Endothelial cell of umbilical vein (primary cell): ENCODE measurements at regions not wholly inside any gene's neighbourhood (a gene's known extent, or its start where the extent isn't known, plus 50 kb on each side); places are given as distances from the start of the nearest gene placed in this dataset.

Experiments used
- BruUV-seq: library from RNA; stranded (reverse); fragments of 400-500 nt; replicated peaks from 2 replicates; lab custom pipeline; 2021; lab: Mats Ljungman, UMichigan
- CTCF ChIA-PET: fragments of 300-600, 350-600 bp; sonication (Branson Sonifier 250); formaldehyde crosslinking; loops from one replicate; lab custom pipeline; 2021; ENCODE audit warnings: antibody characterized with exemption, inconsistent platforms; lab: Charles Lee
- POLR2A ChIA-PET: fragments of 300-600, 350-600 bp; sonication (Branson Sonifier 250); formaldehyde crosslinking; loops from one replicate; lab custom pipeline; 2021; ENCODE audit warnings: antibody characterized with exemption, inconsistent platforms; lab: Charles Lee
- DNase-seq: peaks from one replicate; pipeline ENCODE4 v3.0.0-alpha.2; 2011; ENCODE audit warnings: low read depth, low spot score
- FAIRE-seq: peaks from 2 replicates; lab custom pipeline; 2011; peaks lifted over from hg19 to GRCh38; lab: Jason Lieb, UNC
- H2AFZ ChIP-seq: 2 replicates; pipeline ENCODE4 v1.6.0; 2012; ENCODE audit warnings: low read depth, low read length, control low read depth, inconsistent platforms
- H3K27ac ChIP-seq: 2 replicates; pipeline ENCODE4 v1.5.1; 2011; ENCODE audit warnings: low read depth, mild to moderate bottlenecking, control low read depth, low read length, moderate library complexity; ENCODE audit not compliant: insufficient read depth
- H3K27me3 ChIP-seq, 2 experiments: 2 replicates each; pipeline versions ENCODE4 v1.6.0 to v1.6.1; 2011; ENCODE audit warnings: low read length in 2 of 2, mixed read lengths in 1 of 2; ENCODE audit not compliant: control insufficient read depth in 2 of 2, insufficient read depth in 2 of 2
- H3K36me3 ChIP-seq, 2 experiments: 2 replicates in 1 of 2; 3 replicates in 1 of 2; pipeline ENCODE4 v1.5.1; 2011; ENCODE audit warnings: low read length in 2 of 2, mild to moderate bottlenecking in 1 of 2, moderate library complexity in 1 of 2; ENCODE audit not compliant: control insufficient read depth in 2 of 2, insufficient read depth in 2 of 2; ENCODE audit errors: extremely low read depth in 1 of 2
- H3K4me1 ChIP-seq: 3 replicates; pipeline ENCODE4 v1.5.1; 2011; ENCODE audit warnings: mild to moderate bottlenecking, low read length; ENCODE audit not compliant: control insufficient read depth, insufficient read depth; ENCODE audit errors: extremely low read depth
- H3K4me2 ChIP-seq: 2 replicates; pipeline ENCODE4 v1.6.1; 2011; ENCODE audit warnings: low read length, control low read depth, mixed read lengths; ENCODE audit not compliant: insufficient read depth
- H3K4me3 ChIP-seq, 3 experiments: fragments of 200-600 bp in 1 of 3; sonication (generic), shearing (Covaris generic) in 1 of 3; replicated peaks in 1 of 3; 2 replicates each; pipeline ENCODE4 v1.5.1; 2011 to 2016; ENCODE audit warnings: control low read depth in 3 of 3, low read length in 3 of 3, mild to moderate bottlenecking in 2 of 3, inconsistent platforms in 1 of 3, low read depth in 1 of 3, moderate library complexity in 1 of 3; ENCODE audit not compliant: insufficient read depth in 1 of 3
- H3K79me2 ChIP-seq: 2 replicates; pipeline ENCODE4 v1.6.0; 2012; ENCODE audit warnings: low read length, inconsistent platforms; ENCODE audit not compliant: control insufficient read depth, insufficient read depth
- H3K9ac ChIP-seq: replicated peaks from 2 replicates; pipeline ENCODE3; 2011; ENCODE audit warnings: low read length, control low read depth; ENCODE audit not compliant: insufficient read depth; ENCODE audit errors: extremely low read depth
- H3K9me1 ChIP-seq: replicated peaks from 3 replicates; pipeline ENCODE4 v1.6.0; 2011; ENCODE audit warnings: mild to moderate bottlenecking, low read length; ENCODE audit not compliant: control insufficient read depth, insufficient read depth; ENCODE audit errors: extremely low read depth
- H3K9me3 ChIP-seq: replicated peaks from 2 replicates; pipeline ENCODE4 v1.5.1; 2012; ENCODE audit warnings: low read length, inconsistent platforms; ENCODE audit not compliant: control insufficient read depth, insufficient read depth
- H4K20me1 ChIP-seq: replicated peaks from 2 replicates; pipeline ENCODE3; 2011; ENCODE audit warnings: mild to moderate bottlenecking, low read length; ENCODE audit not compliant: control insufficient read depth, insufficient read depth; ENCODE audit errors: extremely low read depth
- EZH2 ChIP-seq: IDR thresholded peaks from 2 replicates; pipeline ENCODE4 v1.6.1; 2012; ENCODE audit warnings: borderline replicate concordance, low read depth, mild to moderate bottlenecking, moderate library complexity, low read length, inconsistent platforms; ENCODE audit not compliant: severe bottlenecking
- GATA2 ChIP-seq: IDR thresholded peaks from 2 replicates; pipeline ENCODE4 v1.7.0; 2011; ENCODE audit warnings: low read depth, mild to moderate bottlenecking, moderate library complexity, mixed read lengths, low read length; ENCODE audit not compliant: insufficient read length, insufficient read depth
- POLR2AphosphoS5 ChIP-seq: IDR thresholded peaks from 2 replicates; pipeline ENCODE4 v1.6.1; 2012; ENCODE audit warnings: low read depth, mild to moderate bottlenecking, control low read depth, low read length, moderate library complexity; ENCODE audit not compliant: insufficient read depth
- dilution Hi-C: fragments of 300-500 bp; cut with MboI; formaldehyde crosslinking; loops from one replicate; pipeline ENCODE4 v1.15.0; 2019; ENCODE audit warnings: low sequenced_read_pairs; ENCODE audit not compliant: extremely low pct_ligation_motif_present
- intact Hi-C: fragments of 100-400 bp; cut with micrococcal nuclease; formaldehyde crosslinking; loops from one replicate; pipeline ENCODE4 v1.10.0; 2022
- TF ChIP-seq, protein P1 (sequence below): IDR thresholded peaks from 2 replicates; pipeline ENCODE4 v1.6.1; 2011; ENCODE audit not compliant: insufficient read depth, insufficient read length
- TF ChIP-seq, protein P2 (sequence below), 2 donors: IDR thresholded peaks; 1 replicate in 1 of 2; 2 replicates in 1 of 2; pipeline ENCODE4 v1.5.1; 2011; ENCODE audit warnings: low read length in 2 of 2, mild to moderate bottlenecking in 2 of 2, moderate library complexity in 2 of 2, control low read depth in 1 of 2, inconsistent platforms in 1 of 2, low read depth in 1 of 2; ENCODE audit not compliant: insufficient read depth in 1 of 2; ENCODE audit errors: extremely low read depth in 1 of 2

DNA sequence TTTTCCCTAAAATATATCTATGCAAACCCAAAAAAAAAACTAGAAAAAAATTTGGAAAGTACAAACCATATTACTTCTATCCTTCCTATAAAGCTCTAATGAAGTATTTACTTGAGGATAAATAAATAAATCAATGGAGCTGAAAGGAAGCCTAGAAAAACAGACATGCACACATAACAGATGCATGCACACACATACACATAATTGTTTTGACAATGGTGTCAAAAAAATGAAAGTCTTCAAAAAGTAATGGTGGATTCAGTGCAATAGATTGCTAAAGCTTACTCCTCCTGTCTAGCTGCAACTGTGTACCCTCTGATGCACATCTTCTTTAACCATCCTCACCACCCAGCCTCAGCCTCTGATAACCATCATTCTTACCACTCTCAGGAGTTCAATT, 521.9 kb upstream of the RGS18 start:
- Histone ChIP-seq H2AFZ (no peak overlapping the region), H3K9me3 (no peaks in the 10 kb centered on the region), H4K20me1 (no peaks in the 10 kb centered on the region), H3K4me1 (no peaks in the 10 kb centered on the region), H3K4me2 (no peak overlapping the region), H3K27me3 (no peaks in the 10 kb centered on the region), H3K9ac (no peak overlapping the region), H3K4me3 (no peak overlapping the region), H3K27ac (no peak overlapping the region), H3K36me3 (no peaks in the 10 kb centered on the region), H3K9me1 (no peaks in the 10 kb centered on the region), H3K79me2 (no peaks in the 10 kb centered on the region)
- POLR2A ChIA-PET = no interaction called here
- no TSS peak for BruUV-seq
- CTCF ChIA-PET = interaction anchor here (1.2 kb wide), 1 partner anchor 12 kb away, joined by 3 read pairs; no protein-coding TSS in a partner anchor
- TF ChIP-seq POLR2AphosphoS5 (no peak), EZH2 (no peak), GATA2 (no peak)
- TF ChIP-seq, protein P1, sequence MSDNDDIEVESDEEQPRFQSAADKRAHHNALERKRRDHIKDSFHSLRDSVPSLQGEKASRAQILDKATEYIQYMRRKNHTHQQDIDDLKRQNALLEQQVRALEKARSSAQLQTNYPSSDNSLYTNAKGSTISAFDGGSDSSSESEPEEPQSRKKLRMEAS = no peak
- TF ChIP-seq, protein P2, sequence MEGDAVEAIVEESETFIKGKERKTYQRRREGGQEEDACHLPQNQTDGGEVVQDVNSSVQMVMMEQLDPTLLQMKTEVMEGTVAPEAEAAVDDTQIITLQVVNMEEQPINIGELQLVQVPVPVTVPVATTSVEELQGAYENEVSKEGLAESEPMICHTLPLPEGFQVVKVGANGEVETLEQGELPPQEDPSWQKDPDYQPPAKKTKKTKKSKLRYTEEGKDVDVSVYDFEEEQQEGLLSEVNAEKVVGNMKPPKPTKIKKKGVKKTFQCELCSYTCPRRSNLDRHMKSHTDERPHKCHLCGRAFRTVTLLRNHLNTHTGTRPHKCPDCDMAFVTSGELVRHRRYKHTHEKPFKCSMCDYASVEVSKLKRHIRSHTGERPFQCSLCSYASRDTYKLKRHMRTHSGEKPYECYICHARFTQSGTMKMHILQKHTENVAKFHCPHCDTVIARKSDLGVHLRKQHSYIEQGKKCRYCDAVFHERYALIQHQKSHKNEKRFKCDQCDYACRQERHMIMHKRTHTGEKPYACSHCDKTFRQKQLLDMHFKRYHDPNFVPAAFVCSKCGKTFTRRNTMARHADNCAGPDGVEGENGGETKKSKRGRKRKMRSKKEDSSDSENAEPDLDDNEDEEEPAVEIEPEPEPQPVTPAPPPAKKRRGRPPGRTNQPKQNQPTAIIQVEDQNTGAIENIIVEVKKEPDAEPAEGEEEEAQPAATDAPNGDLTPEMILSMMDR (IDR thresholded peaks at IDR 0.05; ENCODE audit: extremely low read depth in 1 of 2, insufficient read depth in 1 of 2, low read depth in 1 of 2, low read length in 2 of 2) = no peak
- DNase-seq (no peak), FAIRE-seq (no peak)
- dilution Hi-C loops (no loop called here), intact Hi-C loops (no loop called here)
